Mucosa of gallbladder (tissue), 1 donor: ENCODE measurements at regions not wholly inside any gene's neighbourhood (a gene's known extent, or its start where the extent isn't known, plus 50 kb on each side); places are given as distances from the start of the nearest gene placed in this dataset.

Experiments
- DNase-seq: peaks from one replicate; pipeline ENCODE4 v3.0.0-alpha.2; 2020; ENCODE audit warnings: low spot score
- donor health status: DM: no; HTN: no; CAD: no.

DNA sequence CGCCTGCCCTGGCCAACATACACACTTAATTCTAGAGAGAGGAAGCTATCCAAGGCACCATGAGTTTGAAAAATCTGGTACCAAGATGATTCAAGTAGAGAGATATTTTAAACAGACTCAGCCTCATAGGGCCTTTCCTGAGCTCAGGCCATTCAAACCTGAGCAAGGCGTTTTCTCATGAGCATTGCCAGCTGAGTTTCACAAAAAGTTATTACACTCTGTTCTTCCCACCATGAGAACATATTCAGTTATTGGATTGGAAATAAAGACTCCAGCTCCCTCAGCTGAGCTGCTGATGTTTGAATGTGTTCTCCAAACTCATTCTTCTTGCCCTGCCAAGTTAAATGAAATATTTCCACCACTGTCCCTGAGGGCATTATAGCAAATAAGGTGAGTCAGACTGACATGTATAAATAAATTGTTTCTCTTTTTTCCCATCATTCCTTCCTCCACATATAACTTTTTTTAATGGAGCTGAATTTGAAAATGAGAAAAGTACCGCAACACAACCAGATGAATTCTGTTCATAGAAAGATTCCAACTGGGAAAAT lies 429.6 kb downstream of the RAB28 start:
- DNase-seq, result no peak

DNA sequence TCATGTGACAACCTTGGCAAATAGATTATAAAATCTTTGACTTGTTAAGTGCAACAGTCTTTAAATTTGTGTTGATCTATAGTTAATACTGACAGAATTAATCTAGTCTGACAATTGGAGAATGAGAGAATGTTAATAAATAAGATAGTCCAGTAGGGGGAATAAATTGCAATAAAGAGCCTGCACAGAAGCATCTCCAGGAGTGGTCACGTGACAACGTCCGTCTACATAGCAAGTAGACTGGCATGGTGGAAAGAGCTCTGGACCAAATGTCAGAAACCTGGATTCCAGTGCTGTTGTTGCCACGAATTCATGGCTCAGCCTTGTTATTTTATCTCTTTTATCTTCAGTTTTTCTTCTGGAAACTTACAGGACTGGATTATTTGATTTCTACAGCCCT lies 436.5 kb downstream of the RAB28 start:
- DNase-seq, result no peak

GRCh38 chr4:13036841-13037240 lies 447.3 kb downstream of the RAB28 start:
- DNase-seq, result no peak

DNA sequence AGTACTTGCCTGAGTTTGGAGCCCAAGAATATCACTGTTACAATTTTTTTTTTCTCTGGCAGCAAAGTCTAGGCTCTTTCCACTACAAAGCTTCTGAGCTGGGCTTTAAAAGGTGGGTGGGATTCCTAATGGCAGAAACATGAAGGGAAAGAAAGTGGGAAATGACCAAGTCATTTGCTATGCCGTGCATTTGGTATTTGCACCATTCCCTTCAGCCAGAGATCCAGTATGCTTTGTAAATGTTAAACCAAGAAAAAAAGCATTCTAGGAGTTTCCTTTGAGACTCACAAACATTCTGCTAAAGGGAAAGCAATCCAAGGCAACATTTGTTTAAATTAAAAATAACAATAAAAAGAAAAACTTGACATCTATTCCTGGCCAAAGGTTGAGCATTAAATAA lies 451.2 kb downstream of the RAB28 start:
- no peak for DNase-seq

DNA sequence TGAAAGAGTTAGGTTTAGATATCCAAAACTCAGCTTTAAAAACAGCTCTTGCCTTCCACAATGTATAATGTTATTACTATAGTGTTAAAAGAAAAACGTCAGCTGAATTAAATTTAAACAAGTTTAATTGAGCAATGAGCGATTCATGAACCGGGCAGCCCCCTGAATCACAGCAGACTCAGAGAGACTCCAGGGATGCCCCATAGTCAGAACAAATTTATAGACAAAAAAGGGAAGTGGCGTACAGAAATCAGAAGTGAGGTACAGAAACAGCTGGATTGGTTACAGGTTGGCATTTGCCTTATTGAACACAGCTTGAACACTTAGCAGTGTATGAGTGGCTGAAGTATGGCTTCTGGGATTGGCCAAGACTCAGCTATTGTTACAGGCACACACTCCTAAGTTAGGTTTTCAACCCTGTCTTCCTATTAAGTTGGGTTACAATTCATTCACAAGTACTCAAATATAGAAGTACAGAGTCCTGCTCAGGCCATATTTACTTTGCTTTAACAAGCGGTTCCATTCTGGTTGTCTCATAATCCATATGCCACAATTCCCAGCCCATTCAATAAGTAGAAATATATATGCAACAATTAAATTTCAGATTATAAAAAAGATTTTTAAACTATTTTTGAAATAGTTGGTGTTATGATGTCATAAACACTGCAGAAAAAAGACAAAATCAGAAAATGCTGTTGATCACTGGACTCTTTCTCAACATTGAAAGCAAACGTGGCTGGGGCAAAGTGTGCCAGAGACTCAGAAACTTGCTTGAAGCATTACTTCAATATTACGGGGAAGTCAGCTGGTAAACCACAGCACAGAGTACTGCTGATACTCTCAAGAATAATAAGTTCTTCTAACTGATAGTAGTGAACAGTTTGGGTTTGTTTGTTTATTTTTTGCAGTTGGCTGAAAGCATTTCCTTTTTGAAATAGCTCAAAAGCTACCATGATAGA lies 459.7 kb downstream of the RAB28 start:
- DNase-seq, result no peak

GRCh38 chr4:13007802-13008470 lies 476.2 kb downstream of the RAB28 start:
- no peak for DNase-seq

- DNase-seq, result no peak
These were observed 490.2 kb downstream of the RAB28 start for GRCh38 chr4:12993923-12994322.

GRCh38 chr4:12987284-12987683 lies 496.9 kb downstream of the RAB28 start:
- DNase-seq, result no peak

GRCh38 chr4:12979797-12980196 lies 504.3 kb downstream of the RAB28 start:
- no peak for DNase-seq

DNA sequence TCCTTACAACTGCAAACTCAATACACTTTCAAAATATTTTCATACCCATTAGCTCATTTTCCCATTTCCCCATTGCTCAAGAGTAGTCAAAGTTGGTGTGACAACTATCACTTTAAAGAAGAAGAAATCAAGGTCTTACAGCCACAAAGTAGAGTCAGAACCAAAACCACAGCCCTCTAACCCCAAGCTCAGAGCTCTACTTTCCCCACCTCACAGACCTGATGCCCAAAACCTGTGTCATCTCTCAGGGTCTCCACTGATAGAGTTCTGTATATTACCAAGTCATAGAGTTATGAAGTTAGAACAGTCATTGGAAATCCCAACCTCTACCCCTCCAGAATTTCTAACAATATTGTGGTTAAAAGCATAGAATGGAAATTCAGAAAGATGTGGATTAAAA lies 505.8 kb downstream of the RAB28 start:
- DNase-seq, result no peak

DNA sequence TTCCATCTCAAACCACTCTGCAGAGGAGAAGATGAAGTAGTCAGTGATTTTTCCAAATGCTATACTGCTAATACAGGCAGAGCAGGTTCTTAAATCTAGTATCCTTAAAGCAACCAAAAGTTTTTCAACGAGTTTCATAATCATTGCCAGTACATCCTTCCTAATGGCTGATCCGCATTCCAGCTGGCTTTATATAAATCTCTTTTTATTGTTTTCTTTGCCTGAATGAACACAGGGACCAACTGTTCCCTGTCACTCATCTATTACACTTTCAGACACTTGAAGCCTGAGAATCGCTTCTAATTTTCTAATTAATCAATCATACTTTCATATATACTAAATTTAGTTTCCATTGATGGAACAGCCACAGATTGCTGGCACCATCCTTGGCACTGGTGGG lies 508.6 kb downstream of the RAB28 start:
- no peak for DNase-seq

DNA sequence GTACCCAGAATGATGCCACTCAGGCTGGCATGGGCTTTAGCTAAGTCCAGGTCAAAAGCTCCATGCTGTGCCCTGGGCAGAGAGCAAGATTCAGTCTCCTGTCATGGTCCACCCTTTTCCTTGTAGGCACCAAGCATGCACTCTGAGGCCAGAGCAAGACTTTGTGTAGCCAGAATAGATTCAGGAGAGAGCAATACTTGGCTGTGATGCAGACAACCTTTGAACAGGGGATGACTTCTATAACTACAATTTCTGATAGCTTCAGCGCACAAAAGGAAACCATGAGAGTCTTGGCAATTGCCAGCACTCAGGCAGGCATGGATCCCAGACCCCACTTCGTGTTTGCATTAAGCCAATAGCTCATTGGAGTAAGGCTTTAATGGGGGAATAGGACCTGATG lies 510.6 kb downstream of the RAB28 start:
- no peak for DNase-seq

- DNase-seq, result no peak
These were observed 515.8 kb downstream of the RAB28 start for GRCh38 chr4:12968345-12968744.

DNA sequence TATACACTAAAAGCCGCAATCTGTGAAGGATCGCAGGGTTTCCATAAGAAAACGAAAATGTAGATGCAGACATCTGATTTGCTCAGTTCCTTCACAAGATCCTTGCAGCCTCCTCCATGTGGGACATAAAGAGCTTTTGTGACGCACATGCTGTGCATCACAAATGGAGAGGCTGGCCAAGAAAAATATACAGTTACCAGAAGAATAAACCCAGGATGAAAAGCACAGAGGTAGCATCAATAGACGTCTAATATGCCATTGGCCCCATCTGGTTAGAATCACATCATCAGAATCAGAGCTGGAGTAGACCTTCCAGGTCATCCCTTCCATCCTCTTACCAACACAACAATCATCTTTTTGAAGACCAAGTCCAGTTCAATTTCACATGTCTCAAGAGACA lies 517.4 kb downstream of the RAB28 start:
- DNase-seq, result no peak

DNA sequence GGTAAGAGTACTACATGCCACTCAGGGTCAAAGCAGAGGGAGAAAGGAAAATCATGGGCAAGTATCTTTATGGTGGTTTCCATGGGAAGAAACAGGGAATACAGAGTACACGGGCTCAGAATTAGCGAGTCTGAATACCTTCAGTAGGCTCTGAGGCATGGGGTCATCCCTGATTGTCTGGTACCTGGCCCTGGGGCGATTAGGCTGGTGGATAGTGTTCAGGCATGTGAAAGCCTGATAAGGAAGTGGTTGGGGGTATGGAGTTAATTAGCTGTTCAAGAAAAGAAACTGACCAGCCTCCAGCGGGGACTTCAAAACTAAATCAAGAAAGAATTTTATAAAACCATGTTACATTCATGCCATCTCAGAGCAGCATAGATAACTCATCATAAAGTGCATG lies 518.8 kb downstream of the RAB28 start:
- no peak for DNase-seq

- no peak for DNase-seq
These were observed 520.2 kb downstream of the RAB28 start for GRCh38 chr4:12963912-12964311.

GRCh38 chr4:12963291-12963690 lies 520.8 kb downstream of the RAB28 start:
- DNase-seq, result no peak

DNA sequence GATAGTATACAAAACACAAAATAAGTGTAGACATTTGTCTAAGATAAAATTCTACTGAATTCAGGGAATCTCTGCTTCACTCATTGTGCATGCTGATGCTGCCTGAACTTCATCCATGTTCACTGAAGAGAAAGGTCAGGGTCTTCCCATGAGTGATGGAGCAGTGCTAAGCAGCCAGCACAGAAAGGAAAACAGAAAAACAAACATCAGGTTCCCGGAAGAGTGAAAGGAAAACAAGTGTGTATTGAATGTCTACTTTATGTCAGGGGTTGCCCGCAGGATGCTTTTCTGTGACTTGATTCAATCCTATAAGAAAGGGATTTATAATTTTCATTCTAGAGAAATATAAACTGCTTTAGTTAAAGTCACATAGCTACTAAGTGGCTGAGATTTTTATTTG lies 522.4 kb downstream of the RAB28 start:
- DNase-seq, result no peak

DNA sequence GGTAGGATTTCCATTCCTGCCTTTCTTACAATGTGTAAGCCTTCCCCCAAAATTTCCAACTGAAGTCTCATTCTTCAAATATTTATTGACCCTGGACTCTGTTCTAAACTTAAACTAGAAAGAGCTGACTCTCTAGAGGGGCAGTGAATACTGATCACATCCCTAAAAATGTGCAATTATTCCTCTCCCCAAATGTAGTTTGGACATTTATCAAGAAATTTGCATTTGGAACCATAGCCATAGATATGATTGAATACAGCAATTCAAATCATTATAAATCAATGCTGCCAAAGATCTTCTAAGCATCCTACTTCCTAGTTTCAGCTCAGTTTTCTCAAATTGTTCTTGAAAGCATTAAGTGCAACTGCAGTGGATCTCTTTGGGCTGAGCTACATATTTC lies 525.7 kb downstream of the RAB28 start:
- no peak for DNase-seq

GRCh38 chr4:12957108-12957507 lies 527.0 kb downstream of the RAB28 start:
- DNase-seq, result no peak

- no peak for DNase-seq
These were observed 528.1 kb downstream of the RAB28 start for GRCh38 chr4:12956026-12956425.

DNA sequence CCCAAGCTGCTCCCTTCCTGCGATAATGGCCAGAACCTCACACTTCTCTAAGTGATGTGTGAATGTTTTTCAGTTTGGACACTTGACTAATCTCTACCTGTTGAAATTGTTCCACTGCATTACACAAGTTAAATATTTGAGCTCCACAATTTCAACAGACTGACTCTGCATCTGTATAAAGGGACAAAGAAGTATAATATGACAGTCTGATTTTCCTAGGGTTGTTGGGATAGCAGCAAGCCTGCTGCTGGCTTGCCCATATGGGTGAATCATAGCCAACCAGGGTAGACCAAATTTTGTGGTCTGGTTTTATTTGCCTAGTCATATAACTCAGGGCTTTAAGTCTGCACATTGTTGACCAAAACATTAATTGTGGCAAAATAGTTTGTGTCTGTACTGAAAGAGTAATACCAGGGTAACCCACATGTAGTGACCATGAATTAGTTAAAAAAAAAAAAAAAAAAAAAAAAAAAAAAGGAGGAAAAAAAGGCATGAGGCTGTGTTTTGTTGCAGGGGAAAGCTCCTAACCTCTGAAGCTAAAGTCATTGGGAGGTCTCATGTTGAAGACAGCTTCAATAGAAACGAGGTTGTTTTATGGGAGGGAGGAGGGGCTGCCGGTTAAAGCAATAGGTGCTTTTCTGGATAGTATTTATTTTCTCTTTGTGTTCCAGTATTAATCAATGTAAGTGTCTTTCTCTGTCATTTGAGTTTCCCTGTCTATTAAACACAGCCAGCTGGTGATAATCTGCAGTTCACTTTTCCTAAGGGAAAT lies 534.2 kb downstream of the RAB28 start:
- DNase-seq, result no peak
